ENCODE measurements at regions not wholly inside any gene's neighbourhood (a gene's known extent, or its start where the extent isn't known, plus 50 kb on each side); places are given as distances from the start of the nearest gene placed in this dataset.

DNA sequence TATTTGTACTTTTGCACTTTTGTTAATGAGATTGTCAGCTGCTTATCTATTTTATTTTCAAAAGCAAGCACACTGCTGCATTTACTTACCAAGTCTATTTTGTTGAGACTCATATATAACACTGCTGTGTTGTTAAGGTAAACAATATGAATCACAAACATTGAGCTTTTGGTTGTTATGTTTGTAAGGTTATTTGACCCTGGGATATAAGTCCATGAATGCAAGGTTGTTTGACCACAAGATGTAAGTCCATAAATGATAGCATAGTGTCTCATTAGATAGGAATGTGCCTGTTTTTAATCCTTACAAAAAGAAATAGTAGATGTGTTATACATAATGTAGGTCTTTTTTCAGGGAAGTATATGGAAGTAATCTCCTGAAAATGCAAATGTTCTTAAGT lies 845.9 kb downstream of the CDH9 start:
- Histone ChIP-seq H4K20me1 (ENCODE audit: control insufficient read depth, insufficient read depth, low read length, poor library complexity, severe bottlenecking) (no peaks in the 10 kb centered on the region), H3K4me1 (ENCODE audit: control insufficient read depth in 2 of 2, insufficient read depth in 2 of 2, low read length in 2 of 2) (no peaks in the 10 kb centered on the region), H3K4me3 (ENCODE audit: control extremely low read depth in 1 of 5, extremely low read depth in 1 of 5, insufficient read depth in 1 of 5, low read depth in 2 of 5, low read length in 4 of 5) (no peak overlapping the region), H3K4me2 (replicated peaks; ENCODE audit: low read depth, low read length, poor library complexity, severe bottlenecking) (no peak overlapping the region), H3K9ac (ENCODE audit: low read length) (no peak overlapping the region), H3K9me3 (ENCODE audit: control extremely low read depth in 1 of 3, control insufficient read depth in 2 of 3, insufficient read depth in 1 of 3, low read length in 2 of 3) (no peaks in the 10 kb centered on the region), H3K27me3 (replicated peaks in 1 of 4; ENCODE audit: control extremely low read depth in 1 of 4, control insufficient read depth in 3 of 4, insufficient read depth in 4 of 4, low read length in 3 of 4) (no peaks in the 10 kb centered on the region), H2AFZ (ENCODE audit: insufficient read depth, low read depth, low read length, poor library complexity, severe bottlenecking) (no peak overlapping the region), H3K27ac (ENCODE audit: low read length in 2 of 2) (no peak overlapping the region), H3K36me3 (replicated peaks in 1 of 2; ENCODE audit: control extremely low read depth in 1 of 2, control insufficient read depth in 1 of 2, extremely low read depth in 1 of 2, insufficient read depth in 2 of 2, low read length in 1 of 2) (no peaks in the 10 kb centered on the region), H3K79me2 (ENCODE audit: control insufficient read depth, insufficient read depth, low read length) (no peaks in the 10 kb centered on the region)
- H3K4me1 Mint-ChIP-seq: no peaks in the 10 kb centered on the region
- ChIA-PET POLR2A (no interaction called here), CTCF (no interaction called here)
- no peak for ATAC-seq (ENCODE audit: low read depth)
- H3K27me3 Mint-ChIP-seq: no peaks in the 10 kb centered on the region
- intact Hi-C loops (cut with micrococcal nuclease): no loop called here
- H3K9me3 Mint-ChIP-seq (ENCODE audit: insufficient read depth): no peaks in the 10 kb centered on the region
- no peak for TF ChIP-seq EZH2 (IDR thresholded peaks at IDR 0.05; ENCODE audit: borderline replicate concordance, insufficient read depth, low read depth, low read length, poor library complexity, severe bottlenecking)
- TF ChIP-seq, protein P1, sequence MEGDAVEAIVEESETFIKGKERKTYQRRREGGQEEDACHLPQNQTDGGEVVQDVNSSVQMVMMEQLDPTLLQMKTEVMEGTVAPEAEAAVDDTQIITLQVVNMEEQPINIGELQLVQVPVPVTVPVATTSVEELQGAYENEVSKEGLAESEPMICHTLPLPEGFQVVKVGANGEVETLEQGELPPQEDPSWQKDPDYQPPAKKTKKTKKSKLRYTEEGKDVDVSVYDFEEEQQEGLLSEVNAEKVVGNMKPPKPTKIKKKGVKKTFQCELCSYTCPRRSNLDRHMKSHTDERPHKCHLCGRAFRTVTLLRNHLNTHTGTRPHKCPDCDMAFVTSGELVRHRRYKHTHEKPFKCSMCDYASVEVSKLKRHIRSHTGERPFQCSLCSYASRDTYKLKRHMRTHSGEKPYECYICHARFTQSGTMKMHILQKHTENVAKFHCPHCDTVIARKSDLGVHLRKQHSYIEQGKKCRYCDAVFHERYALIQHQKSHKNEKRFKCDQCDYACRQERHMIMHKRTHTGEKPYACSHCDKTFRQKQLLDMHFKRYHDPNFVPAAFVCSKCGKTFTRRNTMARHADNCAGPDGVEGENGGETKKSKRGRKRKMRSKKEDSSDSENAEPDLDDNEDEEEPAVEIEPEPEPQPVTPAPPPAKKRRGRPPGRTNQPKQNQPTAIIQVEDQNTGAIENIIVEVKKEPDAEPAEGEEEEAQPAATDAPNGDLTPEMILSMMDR (IDR thresholded peaks at IDR 0.05): no peak
- no peak overlapping the region for H3K27ac Mint-ChIP-seq
- H3K4me3 Mint-ChIP-seq: no peak overlapping the region
- DNase-seq: no peak

DNA sequence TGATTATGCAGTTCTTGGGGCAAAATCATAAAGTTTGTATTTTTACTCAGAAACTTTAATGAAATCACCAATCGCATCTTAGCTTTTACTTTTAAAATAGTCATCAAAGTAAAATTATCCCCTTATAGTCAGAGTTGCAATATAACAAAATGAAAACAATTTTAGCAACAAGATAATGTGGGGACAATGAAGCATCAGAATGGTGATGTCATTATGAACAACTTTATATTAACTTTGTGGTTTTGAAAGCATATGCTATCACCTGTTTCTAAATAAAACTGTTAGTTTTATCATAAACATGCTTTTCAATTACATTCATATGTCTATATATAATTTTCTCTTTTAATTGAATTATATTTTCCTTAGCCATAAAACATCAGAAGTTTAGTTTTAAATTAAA lies 856.8 kb downstream of the CDH9 start:
- no peak for DNase-seq
- Histone ChIP-seq H3K4me3 (ENCODE audit: control extremely low read depth in 1 of 5, extremely low read depth in 1 of 5, insufficient read depth in 1 of 5, low read depth in 2 of 5, low read length in 4 of 5) (no peak overlapping the region), H3K9me3 (ENCODE audit: control extremely low read depth in 1 of 3, control insufficient read depth in 2 of 3, insufficient read depth in 1 of 3, low read length in 2 of 3) (no peaks in the 10 kb centered on the region), H3K36me3 (replicated peaks in 1 of 2; ENCODE audit: control extremely low read depth in 1 of 2, control insufficient read depth in 1 of 2, extremely low read depth in 1 of 2, insufficient read depth in 2 of 2, low read length in 1 of 2) (no peaks in the 10 kb centered on the region), H3K27me3 (replicated peaks in 1 of 4; ENCODE audit: control extremely low read depth in 1 of 4, control insufficient read depth in 3 of 4, insufficient read depth in 4 of 4, low read length in 3 of 4) (no peaks in the 10 kb centered on the region), H3K79me2 (ENCODE audit: control insufficient read depth, insufficient read depth, low read length) (no peaks in the 10 kb centered on the region), H3K4me1 (ENCODE audit: control insufficient read depth in 2 of 2, insufficient read depth in 2 of 2, low read length in 2 of 2) (no peaks in the 10 kb centered on the region), H2AFZ (ENCODE audit: insufficient read depth, low read depth, low read length, poor library complexity, severe bottlenecking) (no peak overlapping the region), H4K20me1 (ENCODE audit: control insufficient read depth, insufficient read depth, low read length, poor library complexity, severe bottlenecking) (no peaks in the 10 kb centered on the region), H3K9ac (ENCODE audit: low read length) (no peak overlapping the region), H3K27ac (ENCODE audit: low read length in 2 of 2) (no peak overlapping the region), H3K4me2 (replicated peaks; ENCODE audit: low read depth, low read length, poor library complexity, severe bottlenecking) (no peak overlapping the region)
- WGBS (ENCODE audit: insufficient coverage): no CpG with 5 or more reads among the region's 1 CpG
- Mint-ChIP-seq H3K4me3 (no peak overlapping the region), H3K27me3 (no peaks in the 10 kb centered on the region), H3K27ac (no peak overlapping the region), H3K4me1 (no peaks in the 10 kb centered on the region), H3K9me3 (ENCODE audit: insufficient read depth) (peaks cover 7% of the 10 kb centered on the region)
- ChIA-PET POLR2A (no interaction called here), CTCF (no interaction called here)
- no peak for ATAC-seq (ENCODE audit: low read depth)
- intact Hi-C loops (cut with micrococcal nuclease): no loop called here
- TF ChIP-seq, protein P1 (IDR thresholded peaks at IDR 0.05): no peak
- no peak for TF ChIP-seq EZH2 (IDR thresholded peaks at IDR 0.05; ENCODE audit: borderline replicate concordance, insufficient read depth, low read depth, low read length, poor library complexity, severe bottlenecking)

All from B cell (primary cell).